UCSD-AML1 (cell line): ENCODE measurements at regions not wholly inside any gene's neighbourhood (a gene's known extent, or its start where the extent isn't known, plus 50 kb on each side); places are given as distances from the start of the nearest gene placed in this dataset.
"Not testable (repeated sequence)": the region's sequence is repeated elsewhere in the genome, so short reads cannot be mapped to it uniquely, and the experiment has no call there.

Experiments used
- DNase-seq: peaks from one replicate; lab custom pipeline; 2025; ENCODE audit not compliant: unreplicated experiment; lab: John Stamatoyannopoulos, UW

DNA sequence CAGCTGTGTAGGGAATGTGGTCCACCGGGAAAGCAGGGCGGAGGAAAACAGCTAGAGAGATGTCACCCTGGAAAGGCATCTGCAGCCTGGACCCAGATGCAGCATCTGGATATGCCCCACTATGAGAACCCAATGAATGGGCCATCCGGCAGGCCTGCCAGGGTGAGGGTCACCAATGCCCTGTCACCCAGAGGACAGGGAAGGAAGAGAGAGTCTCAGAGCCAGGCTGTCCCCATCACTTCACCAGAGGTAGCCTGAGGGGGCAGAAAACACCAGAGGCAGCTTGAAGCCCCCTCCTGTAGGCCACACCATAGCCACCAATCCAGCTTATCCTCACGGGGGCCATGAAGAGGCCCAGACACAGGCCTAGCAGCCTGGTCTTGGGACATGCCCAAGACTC lies 118.8 kb downstream of the TUBA3C start:
- no peak for DNase-seq

DNA sequence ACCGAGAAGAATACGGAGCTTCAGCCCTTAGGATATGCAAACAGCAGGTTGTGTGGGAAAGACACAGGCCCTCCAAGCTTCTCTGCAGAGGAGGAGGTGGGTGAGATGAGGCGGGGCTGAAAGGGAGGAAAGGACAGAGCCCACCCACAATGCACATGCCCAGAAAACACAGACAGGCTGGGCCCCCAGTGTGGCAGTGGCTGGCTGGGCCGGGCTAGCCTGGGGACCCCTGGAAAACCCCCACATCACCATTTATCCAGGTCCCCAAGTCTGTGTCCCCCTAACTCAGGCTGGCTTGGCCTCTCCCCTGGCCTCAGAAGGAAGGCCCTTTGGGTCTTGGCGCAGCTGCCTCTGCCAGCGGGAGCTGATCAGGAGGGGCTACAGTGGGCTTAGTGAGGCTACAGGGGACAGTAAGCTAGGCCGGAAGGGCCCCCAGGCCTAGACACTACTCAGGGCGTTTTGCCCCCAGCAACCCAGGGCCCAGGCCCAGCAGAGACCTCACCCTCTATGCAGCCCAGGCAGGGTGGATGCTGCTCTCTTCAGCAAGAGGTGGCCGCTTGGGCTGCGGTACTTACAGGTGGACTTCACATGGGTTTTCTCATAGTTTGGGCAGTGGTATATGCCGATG lies 119.5 kb downstream of the TUBA3C start:
- DNase-seq = no peak

DNA sequence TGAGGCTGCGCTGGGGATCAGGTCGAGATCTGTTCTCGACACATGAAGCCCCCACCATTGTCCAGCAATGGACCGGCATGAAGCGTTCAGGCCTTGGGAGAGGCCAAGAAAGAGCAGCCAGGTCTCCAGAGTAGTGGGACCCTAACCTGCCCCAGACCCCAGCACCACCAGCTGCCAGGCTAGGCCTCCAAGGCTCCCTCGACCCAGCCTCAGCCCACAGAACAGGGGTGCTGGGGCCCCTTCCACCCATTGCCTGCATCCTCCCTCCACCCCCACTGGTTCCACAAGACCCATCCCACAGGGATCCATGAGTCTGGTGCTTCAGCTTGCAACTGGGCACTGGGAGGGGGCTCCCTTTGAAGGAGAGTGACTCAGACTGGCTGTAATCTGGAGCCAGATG lies 120.3 kb downstream of the TUBA3C start:
- no peak for DNase-seq

DNA sequence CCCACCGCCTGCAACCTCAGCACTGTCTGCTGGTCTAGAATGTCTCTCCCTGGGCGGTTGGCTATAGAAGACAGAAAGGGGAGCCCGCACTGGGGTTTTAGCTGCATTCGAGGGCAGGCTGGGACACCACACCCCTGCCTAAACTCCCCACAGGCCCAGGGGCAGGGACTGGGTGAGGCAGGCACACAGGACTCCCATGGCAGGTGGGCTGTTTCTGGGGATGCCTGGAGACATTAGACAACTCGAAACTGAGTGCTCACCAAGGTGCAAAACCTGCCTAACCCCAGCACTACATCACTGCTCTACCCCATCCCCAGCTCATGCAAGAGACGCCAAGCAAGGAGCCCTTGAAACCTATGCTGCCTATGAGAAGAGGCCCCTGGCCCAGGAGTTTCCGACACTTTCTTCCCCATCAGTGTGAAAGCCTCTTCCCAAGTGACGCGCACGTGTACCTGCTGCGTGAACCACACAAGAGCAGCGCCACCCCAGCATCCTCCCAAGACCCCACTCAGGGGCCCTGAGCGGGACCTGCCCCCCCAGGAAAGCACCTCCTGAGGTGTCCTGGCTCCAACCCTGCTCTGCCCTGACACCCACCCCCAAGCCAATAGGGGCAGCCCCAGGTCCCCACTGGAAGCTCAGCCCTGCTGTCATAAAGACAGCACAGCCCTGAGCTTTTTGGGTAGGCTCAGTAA lies 121.2 kb downstream of the TUBA3C start:
- no peak for DNase-seq

DNA sequence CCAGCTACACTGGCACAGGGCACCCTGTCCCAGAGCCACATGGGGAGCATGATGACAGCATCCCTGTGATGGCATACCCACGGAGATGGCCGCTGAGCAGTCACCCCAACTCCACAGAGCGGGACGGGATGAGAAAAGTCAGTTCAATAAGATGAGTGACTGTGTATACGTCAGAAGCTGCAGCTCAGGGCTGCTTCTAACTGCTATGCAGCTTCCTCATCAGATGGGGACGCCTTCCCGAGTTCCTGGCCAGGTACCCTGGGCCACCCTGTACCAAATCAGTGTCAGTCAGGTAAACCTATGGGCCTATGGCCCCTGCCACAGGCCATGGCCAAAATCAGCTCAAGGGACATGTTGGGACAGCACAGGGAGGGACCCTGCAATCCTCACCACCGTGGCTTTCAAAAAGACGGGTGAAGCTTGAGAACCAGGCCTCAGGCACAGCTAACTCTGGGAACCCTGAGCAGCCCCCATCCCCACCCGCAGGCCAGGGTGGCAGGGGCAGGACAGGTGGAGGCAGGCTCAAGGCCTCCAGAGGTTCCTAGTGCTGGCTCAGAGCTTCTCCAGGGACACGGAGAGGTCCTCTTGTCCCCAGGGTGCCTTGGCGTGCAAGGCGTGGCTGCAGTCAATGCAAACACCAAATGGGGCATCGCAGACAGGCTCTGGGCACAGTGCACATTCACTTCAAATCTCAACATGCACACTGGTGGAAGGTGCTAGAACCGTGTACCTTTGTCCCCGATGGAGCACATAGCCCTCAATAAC lies 122.4 kb downstream of the TUBA3C start:
- no peak for DNase-seq

DNA sequence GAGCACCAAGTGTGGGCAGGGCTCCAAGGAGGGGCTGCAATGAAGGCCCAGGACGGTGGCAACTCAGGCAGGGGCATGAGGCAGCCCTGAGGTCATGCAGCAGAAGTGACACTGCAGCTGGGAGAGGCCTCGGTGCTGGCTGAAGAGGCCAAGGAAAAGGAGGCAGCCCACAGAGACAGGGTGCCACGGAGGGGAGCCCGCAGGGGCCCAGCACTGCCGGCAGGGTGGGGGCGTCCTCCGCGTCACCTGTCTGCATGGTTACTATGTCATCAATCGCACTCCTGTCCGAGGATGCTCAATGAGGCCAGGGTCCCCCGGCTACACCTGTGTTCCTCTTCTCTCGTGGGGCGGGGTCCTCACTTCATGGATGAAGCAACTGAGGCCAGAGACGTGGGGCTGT lies 123.1 kb downstream of the TUBA3C start:
- DNase-seq = no peak

DNA sequence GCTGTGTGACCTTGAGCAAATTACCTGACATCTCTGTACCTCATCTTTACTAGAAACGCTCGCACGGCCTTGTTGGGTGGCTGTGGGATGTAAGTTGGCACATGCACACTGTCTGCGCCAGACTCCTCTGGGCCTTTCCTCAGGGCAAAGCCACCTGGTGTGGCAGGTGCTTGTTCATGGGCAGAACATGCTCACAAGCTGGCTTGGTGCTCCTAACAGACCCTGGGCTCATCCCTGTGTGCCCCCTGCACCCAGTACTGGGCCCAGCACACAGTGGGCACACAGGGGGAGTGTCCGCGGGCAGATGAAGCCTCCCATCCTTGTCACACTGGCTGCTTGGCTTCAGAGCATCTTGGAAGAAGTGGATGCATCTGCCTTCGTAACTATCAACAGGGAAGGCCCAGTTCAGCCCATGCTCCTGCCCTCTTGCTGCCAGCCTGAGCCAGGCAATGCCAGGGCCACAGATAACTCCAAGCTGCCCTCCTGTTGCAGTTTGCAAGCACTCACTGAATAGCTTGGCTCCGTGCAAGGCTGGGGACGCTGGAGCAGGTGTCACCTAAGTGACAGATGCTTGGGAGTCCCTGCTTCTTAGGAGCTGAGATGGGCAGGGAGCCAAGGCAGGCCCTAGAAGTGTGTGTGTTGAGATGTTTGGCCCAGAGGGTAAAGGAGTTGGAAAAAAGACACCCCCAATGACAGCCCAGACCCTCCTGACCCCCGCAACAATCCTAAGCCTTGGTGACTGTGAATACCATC lies 123.9 kb downstream of the TUBA3C start:
- DNase-seq = no peak

DNA sequence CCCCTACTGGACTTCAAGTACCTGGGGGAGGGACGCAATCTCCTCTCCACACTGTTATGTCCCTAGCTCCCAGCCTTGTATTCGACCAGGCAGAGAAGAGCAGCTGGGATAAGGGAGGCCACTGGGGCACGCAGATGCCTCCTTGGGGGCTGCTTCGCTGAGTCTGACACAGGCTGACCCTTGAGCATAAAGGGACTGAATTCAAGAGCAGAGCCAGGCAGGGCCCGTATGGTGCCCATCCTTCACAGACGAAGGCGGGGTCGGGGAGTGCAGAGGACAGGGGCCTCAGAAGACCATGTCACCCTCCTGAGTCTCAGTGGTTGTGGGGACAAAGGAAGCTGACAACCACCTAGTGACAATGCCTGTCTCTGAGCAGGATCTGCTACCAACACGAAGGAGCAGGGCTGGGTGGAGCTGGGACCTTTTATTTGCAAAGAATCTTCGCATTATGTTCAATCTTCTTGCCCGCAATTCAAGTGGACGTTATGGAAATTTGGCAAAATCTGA lies 124.6 kb downstream of the TUBA3C start:
- no peak for DNase-seq

DNA sequence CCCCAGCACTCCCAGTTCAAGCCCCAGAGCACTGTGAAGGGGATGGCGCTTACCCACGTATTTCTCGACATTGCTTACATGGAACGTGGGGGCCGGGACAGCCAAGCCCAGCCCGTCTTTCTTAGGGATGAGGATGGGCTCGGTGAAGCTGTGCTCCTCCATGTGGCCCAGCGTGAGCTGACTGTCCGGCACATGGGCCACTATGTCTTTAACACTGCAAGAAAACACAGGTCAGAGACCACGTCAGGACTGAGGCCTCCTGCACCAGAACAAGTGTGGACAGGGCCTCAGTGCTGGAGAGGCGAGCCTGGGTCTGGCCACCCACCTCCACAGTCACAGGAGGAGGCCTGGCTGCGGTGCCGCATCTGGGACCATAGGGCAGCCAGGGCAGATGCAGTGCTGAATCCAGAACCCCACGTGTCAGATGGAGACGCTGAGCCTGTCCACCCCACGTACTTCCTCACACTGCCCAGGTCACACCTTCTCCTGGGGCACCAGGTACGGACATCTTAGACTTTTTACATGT lies 125.2 kb downstream of the TUBA3C start:
- no peak for DNase-seq

DNA sequence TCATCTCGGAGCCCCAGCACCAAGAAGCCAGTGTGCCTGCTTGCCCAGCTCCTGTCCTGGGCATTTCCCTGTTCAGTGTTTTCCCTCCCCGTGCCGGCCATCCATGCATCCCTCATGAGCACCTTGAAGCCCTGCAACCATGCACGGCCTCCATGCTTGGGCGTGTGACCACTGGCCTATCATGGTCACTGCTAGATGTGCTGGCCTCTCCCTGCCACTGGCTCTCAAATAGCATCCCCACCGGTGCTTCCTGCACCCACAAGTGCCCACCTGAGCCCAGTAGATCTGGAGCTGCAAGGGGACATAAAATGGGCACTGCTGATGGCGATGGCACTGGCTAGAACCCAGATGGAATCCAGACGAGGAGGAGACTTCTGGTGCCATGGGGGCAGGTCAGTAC lies 126.0 kb downstream of the TUBA3C start:
- DNase-seq = no peak

DNA sequence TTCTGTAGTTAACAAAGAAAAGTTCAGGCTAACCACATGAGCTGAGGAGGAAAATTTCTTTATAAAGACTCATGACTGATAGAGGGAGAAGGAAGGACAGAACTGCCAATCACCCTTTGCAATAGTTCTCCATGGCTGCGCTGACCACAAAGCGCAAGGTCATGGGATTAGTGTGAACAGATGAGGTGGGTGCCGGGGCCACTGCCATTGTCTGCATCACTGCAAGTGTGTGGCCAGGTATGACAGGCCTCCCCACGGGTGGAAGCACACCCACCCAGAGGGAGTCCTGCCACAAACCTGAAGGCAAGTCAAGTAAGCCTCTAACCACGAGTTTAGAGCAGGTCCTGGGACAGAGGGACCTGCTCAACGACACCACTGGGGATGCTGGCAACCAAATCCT lies 128.1 kb downstream of the TUBA3C start:
- DNase-seq = no peak

DNA sequence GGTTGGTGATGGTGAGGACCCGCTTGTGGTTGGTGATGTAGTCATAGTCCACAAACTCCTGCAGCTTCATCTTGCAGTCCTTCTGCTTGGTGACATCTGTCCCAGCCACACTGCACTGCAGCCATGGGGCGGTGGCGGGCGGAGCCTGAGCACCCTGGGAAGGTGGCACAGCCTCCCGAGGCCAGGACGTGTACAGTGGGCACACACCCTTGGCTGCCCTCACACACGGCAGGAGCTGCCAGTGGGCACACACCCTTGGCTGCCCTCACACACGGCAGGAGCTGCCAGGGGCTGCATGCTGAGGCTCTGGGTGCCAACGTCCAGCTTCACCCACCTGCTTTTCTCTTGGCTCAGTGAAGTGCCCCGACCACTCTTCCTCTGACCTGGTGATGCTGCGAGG lies 128.7 kb downstream of the TUBA3C start:
- no peak for DNase-seq

DNA sequence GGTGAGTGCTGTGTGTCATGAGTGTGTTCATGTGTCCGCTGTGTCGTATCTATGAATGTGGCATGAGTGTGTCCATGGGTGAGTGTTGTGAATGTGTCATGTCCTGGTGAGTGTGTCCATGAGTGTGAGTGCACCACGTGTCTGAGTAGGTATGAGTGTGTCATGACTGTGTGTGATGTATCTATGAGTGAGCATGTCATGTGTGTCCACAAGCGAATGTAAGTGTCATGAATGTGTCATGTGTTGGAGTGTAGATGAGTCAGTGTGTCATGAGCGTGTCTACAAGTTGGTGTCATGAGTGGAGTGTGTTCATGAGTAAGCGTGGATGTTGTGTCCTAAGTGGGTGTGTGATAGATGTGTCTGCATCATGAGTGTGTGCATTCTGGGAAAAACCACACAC lies 129.4 kb downstream of the TUBA3C start:
- DNase-seq = no peak

DNA sequence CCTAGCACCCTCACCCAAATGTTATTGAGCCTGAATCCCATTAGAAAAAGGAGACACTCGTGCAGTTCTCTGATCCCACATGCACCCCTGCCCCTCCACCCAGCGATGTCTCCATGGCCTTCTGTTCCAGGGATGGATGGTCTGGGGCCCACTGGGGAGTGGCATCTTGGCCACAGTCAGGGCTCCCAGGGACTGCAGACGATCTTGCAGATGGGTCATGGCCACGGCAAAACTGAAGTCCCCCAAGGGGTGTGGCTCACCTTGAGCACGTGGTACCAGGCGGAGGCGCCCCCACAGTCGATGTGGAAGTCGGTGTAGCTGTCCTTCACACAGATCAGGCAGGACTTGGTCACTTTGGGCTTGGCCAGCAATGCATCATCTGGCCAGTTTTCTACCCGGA lies 130.7 kb downstream of the TUBA3C start:
- DNase-seq = no peak

DNA sequence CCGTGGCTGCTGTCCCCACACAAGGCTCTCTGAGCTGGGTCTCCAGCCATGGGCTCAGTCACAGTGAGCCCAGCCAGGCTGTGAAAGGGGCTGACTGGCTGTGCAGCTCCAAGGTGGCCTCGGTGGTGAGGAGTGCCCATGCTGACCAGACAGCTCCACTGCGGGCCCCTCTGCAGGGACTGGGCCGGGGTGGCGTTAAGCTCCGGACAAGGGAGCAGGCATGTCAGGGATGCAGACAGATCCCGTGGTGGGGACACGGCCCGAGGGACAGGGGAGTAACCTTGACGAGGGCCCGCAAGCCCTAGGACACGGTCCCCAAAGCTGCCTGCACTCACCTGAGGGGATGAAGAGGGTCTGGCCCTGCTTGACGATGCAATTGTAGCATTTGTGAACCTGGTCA lies 132.0 kb downstream of the TUBA3C start:
- DNase-seq = not testable (repeated sequence)

DNA sequence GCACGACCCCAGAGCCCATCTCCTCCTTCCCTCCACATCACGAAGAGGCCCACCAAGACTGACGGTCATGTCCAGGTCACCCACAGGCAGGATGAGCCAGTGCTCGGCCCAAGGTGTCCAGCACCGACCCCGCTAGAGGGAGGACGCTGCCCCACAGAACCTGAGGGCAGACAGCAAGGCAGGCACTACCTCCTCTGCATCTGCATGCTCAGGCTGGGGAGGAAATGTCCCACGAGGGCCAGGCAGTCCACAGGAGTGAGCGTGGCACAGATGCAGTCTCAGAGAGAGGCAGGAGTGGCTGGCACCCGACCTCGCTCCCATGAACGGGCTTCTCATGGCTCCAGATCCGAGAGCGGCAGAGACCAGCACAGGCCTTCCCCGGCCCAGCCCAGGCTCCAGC lies 133.2 kb downstream of the TUBA3C start:
- no peak for DNase-seq

DNA sequence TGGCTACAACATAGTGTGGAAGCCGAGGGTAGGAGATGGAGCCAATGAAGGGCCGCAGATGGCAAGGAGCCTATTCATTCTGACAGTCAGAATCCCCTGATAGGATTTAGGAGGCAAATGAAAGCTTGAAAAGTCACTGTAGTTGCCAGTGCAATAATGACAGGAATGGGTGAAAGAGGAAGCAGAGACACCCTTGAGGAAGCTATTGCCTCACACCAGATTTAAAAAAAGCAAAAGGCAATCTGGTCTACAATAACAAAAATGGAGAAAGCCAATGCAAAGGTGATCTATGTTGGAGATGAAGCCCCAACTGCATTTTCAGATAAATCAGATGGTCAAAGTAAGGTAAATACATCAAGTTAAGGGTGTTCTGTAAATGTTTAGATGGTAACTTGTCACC lies 158.5 kb downstream of the TUBA3C start:
- no peak for DNase-seq

DNA sequence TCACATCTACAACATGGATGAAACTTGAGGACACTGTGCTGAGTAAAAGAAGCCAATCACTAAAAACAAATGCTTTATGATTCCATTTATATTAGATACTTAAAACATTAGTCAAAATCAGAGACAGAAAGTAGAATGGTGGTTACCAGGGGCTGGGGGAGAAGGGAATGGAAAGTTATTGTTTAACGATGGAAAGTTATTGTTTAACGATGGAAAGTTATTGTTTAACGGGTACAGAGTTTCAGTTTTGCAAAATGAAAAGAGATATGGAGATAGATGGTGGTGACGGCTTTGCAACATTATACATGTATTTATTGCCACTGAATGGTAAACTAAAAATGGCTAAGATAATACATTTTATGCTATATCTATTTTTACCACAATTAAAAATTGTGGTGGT lies 160.6 kb downstream of the TUBA3C start:
- no peak for DNase-seq

DNA sequence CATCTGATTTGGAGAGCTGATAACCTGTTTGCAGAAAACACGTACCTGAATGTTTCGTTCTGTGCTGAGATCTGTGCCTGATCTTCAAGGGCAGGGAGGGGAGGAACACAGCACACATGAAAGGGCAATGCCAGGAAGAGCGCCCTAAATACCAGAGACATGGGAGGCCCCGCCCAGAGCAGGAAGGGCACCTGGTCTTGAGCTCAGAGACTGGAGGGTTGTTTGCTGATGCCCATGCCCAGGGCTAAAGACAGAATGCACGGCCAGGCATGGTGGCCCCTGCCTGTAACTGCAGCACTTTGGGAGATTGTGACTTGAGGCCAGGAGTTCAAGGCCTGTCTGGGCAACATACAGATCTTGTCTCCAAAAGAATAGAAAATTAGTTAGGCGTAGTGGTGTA lies 183.2 kb downstream of the TUBA3C start:
- no peak for DNase-seq

DNA sequence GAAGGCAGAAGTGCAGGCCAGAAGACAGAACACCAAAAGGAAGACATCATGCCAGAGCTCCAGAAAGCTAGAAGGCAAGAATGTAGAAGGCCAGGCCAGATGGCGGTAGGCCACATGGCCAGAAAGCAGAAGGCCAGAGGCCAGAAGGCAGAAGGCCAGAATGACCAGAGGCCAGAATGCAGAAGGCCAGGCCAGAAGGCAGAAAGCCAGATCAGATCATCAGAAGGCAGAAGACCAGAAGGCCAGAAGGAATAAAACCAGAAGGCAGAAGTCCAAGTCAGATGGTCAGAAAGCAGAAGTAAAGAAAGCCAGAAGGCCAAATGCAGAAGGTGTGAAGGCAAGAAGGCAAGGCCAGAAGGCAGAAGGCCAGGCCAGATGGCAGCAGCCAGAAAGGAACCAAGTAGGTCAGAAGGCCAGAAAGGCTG lies 185.0 kb downstream of the TUBA3C start:
- no peak for DNase-seq

DNA sequence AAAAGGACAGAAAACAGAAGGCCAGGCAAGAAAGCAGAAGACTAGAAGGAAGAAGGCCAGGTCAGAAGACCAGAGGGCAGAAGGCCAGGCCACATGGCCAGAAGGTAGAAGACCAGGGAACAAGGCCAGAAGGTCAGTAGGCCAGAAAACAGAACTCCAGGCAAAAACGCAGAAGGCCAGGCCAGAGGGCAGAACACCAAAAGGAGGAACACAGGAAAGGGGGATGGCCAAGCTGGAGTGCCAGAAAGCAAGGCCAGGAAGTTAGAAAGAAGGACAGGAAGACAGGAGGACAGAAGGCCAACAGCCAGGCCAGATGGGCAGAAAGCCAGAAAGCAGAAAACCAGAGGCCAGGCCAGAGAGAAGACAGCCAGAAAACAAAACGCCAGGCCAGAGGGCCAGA lies 185.4 kb downstream of the TUBA3C start:
- DNase-seq = no peak
